Thymus (tissue), 11 donors: ENCODE measurements at regions not wholly inside any gene's neighbourhood (a gene's known extent, or its start where the extent isn't known, plus 50 kb on each side); places are given as distances from the start of the nearest gene placed in this dataset.
"Not testable (repeated sequence)": the region's sequence is repeated elsewhere in the genome, so short reads cannot be mapped to it uniquely, and the experiment has no call there.

Source experiments
- DNase-seq, 9 donors: peaks; one replicate each; pipeline ENCODE4 v3.0.0-alpha.2; 2013; ENCODE audit warnings: low spot score in 9 of 9, low read depth in 6 of 9, missing footprints in 1 of 9
- H3K27ac ChIP-seq, 2 donors: one replicate each; pipeline ENCODE4 v1.5.1; 2013; ENCODE audit warnings: control low read depth in 1 of 2, low read depth in 1 of 2, low read length in 1 of 2, mild to moderate bottlenecking in 1 of 2, moderate library complexity in 1 of 2
- H3K27me3 ChIP-seq, 2 donors: one replicate each; pipeline ENCODE4 v1.5.1; 2013; ENCODE audit warnings: low read length in 1 of 2; ENCODE audit not compliant: control insufficient read depth in 2 of 2, insufficient read depth in 1 of 2
- H3K36me3 ChIP-seq, 2 donors: one replicate each; pipeline ENCODE4 v1.5.1; 2013; ENCODE audit warnings: low read length in 1 of 2, mild to moderate bottlenecking in 1 of 2, moderate library complexity in 1 of 2; ENCODE audit not compliant: control insufficient read depth in 2 of 2, insufficient read depth in 2 of 2
- H3K4me1 ChIP-seq, 2 donors: one replicate each; pipeline ENCODE4 v1.5.1; 2013; ENCODE audit warnings: low read length in 2 of 2; ENCODE audit not compliant: control insufficient read depth in 2 of 2, insufficient read depth in 2 of 2
- H3K4me3 ChIP-seq, 2 donors: one replicate each; pipeline ENCODE4 v1.5.1; 2013; ENCODE audit warnings: low read length in 2 of 2, control low read depth in 1 of 2, mild to moderate bottlenecking in 1 of 2
- H3K9me3 ChIP-seq, 2 donors: one replicate each; pipeline ENCODE4 v1.5.1; 2013; ENCODE audit warnings: low read length in 1 of 2, mild to moderate bottlenecking in 1 of 2; ENCODE audit not compliant: control insufficient read depth in 2 of 2, insufficient read depth in 1 of 2
- WGBS: extraction: QIAGEN DNeasy Blood & Tissue Kit; methylation state at CpG from one replicate; pipeline ENCODE4 v1.1.7; 2013; 5-methylcytosine and 5-hydroxymethylcytosine counted together
- donor health status: healthy.

DNA sequence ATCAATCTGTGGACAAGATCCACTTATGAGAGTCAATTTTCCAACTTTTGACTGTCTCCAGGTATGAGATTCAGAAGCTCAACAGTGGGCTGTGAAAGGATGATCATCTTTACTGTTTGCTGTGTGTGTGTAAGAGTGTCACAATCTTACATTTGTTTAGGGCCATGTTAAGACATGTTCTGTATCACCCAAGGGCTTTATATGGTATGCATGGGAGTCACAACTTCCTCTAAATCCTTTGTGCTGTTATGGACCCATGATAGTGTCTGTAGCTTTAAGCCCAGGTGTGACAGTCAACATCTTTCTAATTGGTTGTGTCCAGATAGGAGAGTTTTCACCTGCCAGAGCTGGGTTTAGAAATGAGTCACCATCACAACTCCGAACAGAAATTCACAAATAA lies 70.2 kb downstream of the ZNF726 start:
- H3K27ac ChIP-seq, H3K36me3 ChIP-seq, H3K9me3 ChIP-seq, H3K27me3 ChIP-seq, H3K4me1 ChIP-seq, H3K4me3 ChIP-seq, DNase-seq: not testable (repeated sequence)
- WGBS: 87% methylated on average over 1 of the region's 1 CpG

GRCh38 chr19:23986623-23987022 lies 71.9 kb downstream of the ZNF726 start:
- no peak overlapping the region for H3K4me3 ChIP-seq
- DNase-seq: no peak
- H3K27ac ChIP-seq: no peak overlapping the region
- H3K9me3 ChIP-seq: no peaks in the 10 kb centered on the region
- H3K27me3 ChIP-seq: no peaks in the 10 kb centered on the region
- no peaks in the 10 kb centered on the region for H3K36me3 ChIP-seq
- WGBS: 92% methylated on average over 1 of the region's 1 CpG
- H3K4me1 ChIP-seq: no peaks in the 10 kb centered on the region

DNA sequence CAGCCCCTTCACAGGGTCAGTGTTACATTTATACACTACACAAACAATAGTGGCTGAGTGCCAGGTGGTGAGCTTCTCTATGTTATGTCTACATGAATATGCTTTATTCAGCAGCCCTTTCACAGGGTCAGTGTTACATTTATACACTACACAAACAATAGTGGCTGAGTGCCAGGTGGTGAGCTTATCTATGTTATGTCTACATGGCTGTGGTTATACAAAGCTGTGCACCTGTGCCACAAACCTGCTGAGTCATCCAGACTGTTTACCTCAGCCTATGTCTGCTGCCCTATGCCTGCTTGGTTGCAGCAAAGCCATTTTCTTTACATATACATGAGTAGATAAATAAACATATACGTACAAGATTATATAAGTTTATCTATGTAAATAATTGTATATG lies 76.5 kb downstream of the ZNF726 start:
- Histone ChIP-seq H3K27ac (no peak overlapping the region), H3K27me3 (no peaks in the 10 kb centered on the region), H3K4me1 (no peaks in the 10 kb centered on the region), H3K9me3 (peaks cover 0 to 4% of the 10 kb centered on the region in 2 donors), H3K4me3 (no peak overlapping the region), H3K36me3 (no peaks in the 10 kb centered on the region)
- DNase-seq: peak in 1 of 9 donors; percentile 1
- WGBS: 60% methylated on average over 1 of the region's 1 CpG

DNA sequence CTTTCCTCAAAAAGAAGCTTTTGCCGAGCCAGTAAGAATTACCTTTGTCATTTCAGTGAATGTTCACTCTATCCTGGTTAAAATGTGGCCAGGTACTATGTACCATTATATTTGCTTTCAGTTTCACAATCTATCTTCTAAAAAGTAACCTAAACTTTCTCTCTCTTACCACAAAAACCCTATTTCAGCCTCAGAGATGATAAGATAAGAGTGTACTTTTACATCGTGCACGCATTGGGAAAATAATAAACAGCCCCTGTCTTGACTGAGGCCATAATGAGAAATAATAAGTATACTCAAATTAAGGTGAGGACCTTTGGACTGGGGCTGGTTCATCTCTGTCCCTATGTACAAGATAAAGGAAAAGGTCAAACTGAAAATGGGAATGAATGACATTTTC lies 77.7 kb downstream of the ZNF726 start:
- Histone ChIP-seq H3K4me3 (no peak overlapping the region), H3K4me1 (no peaks in the 10 kb centered on the region), H3K36me3 (no peaks in the 10 kb centered on the region), H3K27ac (no peak overlapping the region), H3K9me3 (peaks cover 2 to 8% of the 10 kb centered on the region in 2 donors), H3K27me3 (no peaks in the 10 kb centered on the region)
- 15% methylated on average over 3 of the region's 3 CpGs for WGBS
- no peak for DNase-seq

DNA sequence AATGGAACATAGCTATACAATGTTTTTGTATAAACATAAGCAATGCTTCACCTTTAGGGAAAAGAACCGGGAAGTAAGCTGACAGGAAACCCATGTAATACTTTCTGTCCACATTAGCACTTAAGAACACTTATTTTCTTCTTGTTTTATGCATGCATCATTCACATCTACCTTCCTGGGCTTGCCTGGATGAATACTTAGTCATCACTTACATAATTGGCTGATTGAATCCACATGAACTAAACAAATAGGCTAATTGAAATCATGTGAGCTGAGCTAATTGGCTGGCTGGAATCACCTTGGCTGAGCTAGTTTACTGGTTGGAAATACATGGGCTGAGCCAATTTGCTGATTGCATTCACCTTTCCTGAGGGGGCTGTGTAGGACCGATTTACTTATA lies 78.8 kb downstream of the ZNF726 start:
- no peaks in the 10 kb centered on the region for H3K36me3 ChIP-seq
- H3K27me3 ChIP-seq: no peaks in the 10 kb centered on the region
- 91% methylated on average over 2 of the region's 2 CpGs for WGBS
- no peak overlapping the region for H3K4me3 ChIP-seq
- no peaks in the 10 kb centered on the region for H3K4me1 ChIP-seq
- H3K27ac ChIP-seq: no peak overlapping the region
- H3K9me3 ChIP-seq: peaks cover 2 to 19% of the 10 kb centered on the region in 2 donors
- DNase-seq: no peak

- DNase-seq: peak in 1 of 9 donors; percentile 5
- Histone ChIP-seq H3K36me3 (no peaks in the 10 kb centered on the region), H3K4me1 (no peaks in the 10 kb centered on the region), H3K4me3 (no peak overlapping the region), H3K9me3 (peaks cover 6 to 29% of the 10 kb centered on the region in 2 donors), H3K27ac (no peak overlapping the region), H3K27me3 (no peaks in the 10 kb centered on the region)
- 82% methylated on average over 7 of the region's 7 CpGs for WGBS
These were observed 81.9 kb downstream of the ZNF726 start for GRCh38 chr19:23996549-23996948.

DNA sequence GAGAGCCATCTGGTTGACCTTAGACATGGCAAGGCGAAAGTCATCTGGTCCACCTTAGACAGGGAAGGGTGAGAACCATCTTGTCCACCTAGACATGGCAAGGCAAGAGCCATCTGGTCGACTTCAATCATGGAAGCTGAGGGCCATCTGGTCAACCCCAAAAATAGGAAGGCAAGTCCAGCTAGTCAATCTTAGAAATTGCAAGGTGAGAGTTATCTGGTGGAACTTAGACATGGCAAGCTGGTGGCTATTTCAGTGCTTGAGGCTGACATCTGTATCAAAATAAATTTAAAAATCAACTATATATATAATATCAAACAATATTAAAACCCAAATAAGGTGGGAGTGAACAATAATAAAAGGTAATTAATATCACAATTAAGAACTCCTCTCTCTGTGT lies 83.9 kb downstream of the ZNF726 start:
- Histone ChIP-seq H3K4me3 (no peak overlapping the region), H3K4me1 (no peaks in the 10 kb centered on the region), H3K36me3 (no peaks in the 10 kb centered on the region), H3K27me3 (no peaks in the 10 kb centered on the region), H3K27ac (no peak overlapping the region), H3K9me3 (peaks cover 13 to 46% of the 10 kb centered on the region in 2 donors)
- WGBS: 83% methylated on average over 2 of the region's 2 CpGs
- DNase-seq: no peak

DNA sequence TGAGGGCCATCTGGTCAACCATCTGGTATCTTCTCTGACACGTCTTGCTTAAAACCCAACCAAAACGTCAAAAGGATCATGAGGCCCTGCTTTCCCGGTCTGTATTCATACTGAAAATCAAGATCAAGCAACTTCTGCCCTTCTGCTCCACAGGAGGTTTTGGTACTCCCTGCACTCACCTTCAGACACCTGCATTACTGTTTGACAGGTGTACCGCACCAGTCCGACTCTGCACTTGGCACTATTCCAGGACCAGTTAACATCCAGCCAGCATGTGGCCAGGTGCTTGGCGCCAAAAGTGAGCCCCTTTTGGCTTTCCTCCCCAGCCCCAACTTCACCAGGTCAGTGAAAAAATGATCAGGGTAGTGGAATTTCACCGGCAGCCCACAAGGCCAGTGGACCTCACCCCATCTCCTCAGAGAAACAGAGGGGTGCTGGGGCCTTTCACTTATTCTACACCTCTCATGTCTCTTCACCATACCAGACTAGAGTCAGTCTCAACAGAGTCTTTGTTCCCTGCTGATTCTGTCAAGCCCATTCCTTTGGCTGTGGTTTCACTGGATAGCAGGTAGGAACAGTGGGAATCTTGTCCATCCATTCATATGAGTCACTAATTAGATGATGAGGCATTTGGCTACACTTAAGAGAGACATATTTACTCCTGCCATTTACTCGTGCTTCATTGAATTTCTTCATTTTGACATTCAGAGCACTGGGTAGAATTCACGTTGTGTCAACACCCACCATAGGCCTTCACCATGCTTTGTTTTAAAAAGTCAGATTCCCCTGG lies 85.3 kb downstream of the ZNF726 start:
- Histone ChIP-seq H3K4me1 (no peaks in the 10 kb centered on the region), H3K9me3 (peaks cover 15 to 57% of the 10 kb centered on the region in 2 donors), H3K4me3 (no peak overlapping the region), H3K36me3 (no peaks in the 10 kb centered on the region), H3K27ac (no peak overlapping the region), H3K27me3 (no peaks in the 10 kb centered on the region)
- DNase-seq: no peak
- 91% methylated on average over 9 of the region's 9 CpGs for WGBS

DNA sequence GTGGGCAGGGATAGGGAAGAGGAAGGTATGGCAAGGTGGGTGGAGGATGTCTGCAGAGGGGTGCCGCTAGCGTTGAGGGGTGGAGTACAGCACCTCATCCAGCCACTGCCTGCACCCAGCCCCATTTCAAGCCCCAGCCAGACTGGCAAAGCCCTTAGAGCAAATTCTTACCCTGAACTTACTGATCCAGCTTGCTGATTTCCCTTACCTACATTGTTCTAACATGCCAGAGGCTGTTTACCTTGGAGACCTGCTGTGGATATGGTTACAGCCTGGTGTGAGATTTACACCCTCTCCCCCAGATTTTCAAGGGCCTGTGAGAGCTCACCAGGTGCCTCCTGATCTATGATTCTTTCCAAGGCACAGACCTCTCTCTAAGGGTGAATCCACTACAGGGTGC lies 86.0 kb downstream of the ZNF726 start:
- no peaks in the 10 kb centered on the region for H3K36me3 ChIP-seq
- peaks cover 15 to 57% of the 10 kb centered on the region in 2 donors for H3K9me3 ChIP-seq
- no peaks in the 10 kb centered on the region for H3K27me3 ChIP-seq
- H3K27ac ChIP-seq: no peak overlapping the region
- no peak for DNase-seq
- WGBS: 96% methylated on average over 2 of the region's 2 CpGs
- H3K4me1 ChIP-seq: no peaks in the 10 kb centered on the region
- H3K4me3 ChIP-seq: no peak overlapping the region
